Effector memory CD8-positive, alpha-beta T cell (primary cell): ENCODE measurements at regions not wholly inside any gene's neighbourhood (a gene's known extent, or its start where the extent isn't known, plus 50 kb on each side); places are given as distances from the start of the nearest gene placed in this dataset.

Experiments used
- ATAC-seq: fragments of 150-1000 bp; cut with Tn5 transposase; replicated peaks from 2 replicates; pipeline ENCODE4 v1.10.0; 2021; ENCODE audit warnings: mild to moderate bottlenecking, moderate library complexity
- DNase-seq, 3 experiments: peaks; one replicate each; pipeline ENCODE4 v3.0.0; 2021
- H3K27ac Mint-ChIP-seq, 2 donors: one replicate each; pipeline ENCODE4 v1.8.0; 2022; ENCODE audit warnings: mild to moderate bottlenecking in 2 of 2, mixed read lengths in 2 of 2, moderate library complexity in 2 of 2
- H3K27me3 Mint-ChIP-seq, 2 donors: one replicate each; pipeline ENCODE4 v1.8.0; 2022; ENCODE audit warnings: mixed read lengths in 2 of 2
- H3K36me3 Mint-ChIP-seq: one replicate; pipeline ENCODE4 v1.8.0; 2022; ENCODE audit warnings: mild to moderate bottlenecking, moderate library complexity, mixed read lengths; ENCODE audit not compliant: insufficient read depth
- H3K4me1 Mint-ChIP-seq, 2 donors: one replicate each; pipeline ENCODE4 v1.8.0; 2022; ENCODE audit warnings: low read depth in 2 of 2, mixed read lengths in 2 of 2
- H3K4me3 Mint-ChIP-seq, 2 donors: one replicate each; pipeline ENCODE4 v1.8.0; 2022; ENCODE audit warnings: mild to moderate bottlenecking in 2 of 2, mixed read lengths in 2 of 2, moderate library complexity in 2 of 2
- H3K9me3 Mint-ChIP-seq, 2 donors: one replicate each; pipeline ENCODE4 v1.8.0; 2022; ENCODE audit warnings: mixed read lengths in 2 of 2

GRCh38 chr5:92749943-92750342, 831.1 kb downstream of the NR2F1-AS1 start:
- H3K4me3 Mint-ChIP-seq, result no peak overlapping the region
- H3K27me3 Mint-ChIP-seq, result no peaks in the 10 kb centered on the region
- DNase-seq (no peak), ATAC-seq (no peak)
- H3K36me3 Mint-ChIP-seq, result no peaks in the 10 kb centered on the region
- H3K4me1 Mint-ChIP-seq, result no peaks in the 10 kb centered on the region
- H3K9me3 Mint-ChIP-seq, result peaks cover 4 to 7% of the 10 kb centered on the region in 2 donors
- H3K27ac Mint-ChIP-seq, result no peak overlapping the region

- no peak for ATAC-seq
- Mint-ChIP-seq H3K36me3 (no peaks in the 10 kb centered on the region), H3K27me3 (no peaks in the 10 kb centered on the region), H3K4me1 (no peaks in the 10 kb centered on the region), H3K4me3 (no peak overlapping the region), H3K27ac (no peak overlapping the region), H3K9me3 (peaks cover 0 to 3% of the 10 kb centered on the region in 2 donors)
- DNase-seq, result no peak
Observed at GRCh38 chr5:92748072-92748676, 832.8 kb downstream of the NR2F1-AS1 start.

- H3K9me3 Mint-ChIP-seq, result peaks cover 1 to 6% of the 10 kb centered on the region in 2 donors
- DNase-seq (no peak), ATAC-seq (no peak)
- no peaks in the 10 kb centered on the region for H3K4me1 Mint-ChIP-seq
- H3K27ac Mint-ChIP-seq, result no peak overlapping the region
- no peaks in the 10 kb centered on the region for H3K27me3 Mint-ChIP-seq
- no peaks in the 10 kb centered on the region for H3K36me3 Mint-ChIP-seq
- no peak overlapping the region for H3K4me3 Mint-ChIP-seq
Observed at GRCh38 chr5:92741906-92742305, 839.1 kb downstream of the NR2F1-AS1 start.

DNA sequence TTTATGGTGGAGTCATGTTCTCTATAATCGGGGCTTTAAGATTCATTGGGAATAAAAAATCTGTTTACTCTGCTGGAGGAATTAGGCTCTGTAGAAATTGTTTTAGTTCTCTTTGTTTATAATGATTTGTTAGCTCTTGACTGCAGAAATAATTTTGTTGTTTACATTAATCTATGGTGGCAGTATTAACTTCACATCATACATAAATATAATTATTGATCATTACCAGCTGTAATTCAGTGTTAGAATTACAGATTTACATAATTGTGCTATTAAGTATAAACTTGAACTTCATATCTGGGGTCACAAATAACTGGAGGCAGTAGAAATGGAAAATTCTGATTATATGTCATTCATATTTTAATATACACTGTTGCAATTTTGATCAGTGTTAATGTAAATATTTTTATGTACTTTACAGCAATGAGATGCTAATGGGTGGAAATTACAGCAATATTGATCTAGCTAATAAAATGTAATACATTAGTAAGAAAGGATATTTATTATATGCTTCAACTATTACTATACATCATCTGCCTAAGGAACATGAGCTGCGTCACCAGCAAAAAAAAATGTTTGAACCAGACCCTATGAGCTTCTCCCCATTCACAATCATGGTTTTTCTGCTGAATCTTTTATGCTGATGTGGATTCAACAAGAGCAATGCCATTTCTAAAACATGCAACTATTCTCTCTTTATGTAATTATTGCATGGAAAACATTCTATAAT, 846.6 kb downstream of the NR2F1-AS1 start:
- Mint-ChIP-seq H3K27me3 (no peaks in the 10 kb centered on the region), H3K27ac (no peak overlapping the region), H3K9me3 (peaks cover 0 to 14% of the 10 kb centered on the region in 2 donors), H3K4me3 (no peak overlapping the region), H3K36me3 (no peaks in the 10 kb centered on the region), H3K4me1 (no peaks in the 10 kb centered on the region)
- no peak for ATAC-seq
- no peak for DNase-seq

DNA sequence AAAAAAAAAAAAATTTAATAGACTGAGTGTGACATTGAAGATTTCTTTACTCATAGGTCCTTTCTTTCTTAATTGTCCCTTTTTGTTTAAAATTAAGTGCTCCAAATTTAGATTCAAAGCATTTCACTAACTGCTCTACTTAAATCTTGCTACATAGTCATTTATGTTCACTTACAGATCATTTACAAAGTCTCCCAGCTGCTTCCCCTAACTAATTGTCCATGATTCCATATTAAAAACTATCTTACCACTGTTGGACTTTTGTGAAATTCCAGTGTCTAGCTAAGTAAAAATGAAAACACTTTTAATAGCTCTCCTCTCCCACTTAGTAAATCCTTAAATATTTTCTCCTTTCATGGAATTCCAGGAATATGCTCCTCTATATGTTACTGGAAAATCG, 850.5 kb downstream of the NR2F1-AS1 start:
- ATAC-seq (no peak), DNase-seq (no peak)
- no peak overlapping the region for H3K4me3 Mint-ChIP-seq
- H3K36me3 Mint-ChIP-seq, result no peaks in the 10 kb centered on the region
- no peaks in the 10 kb centered on the region for H3K4me1 Mint-ChIP-seq
- H3K9me3 Mint-ChIP-seq, result peaks cover 0 to 2% of the 10 kb centered on the region in 2 donors
- H3K27ac Mint-ChIP-seq, result no peak overlapping the region
- no peaks in the 10 kb centered on the region for H3K27me3 Mint-ChIP-seq

- Mint-ChIP-seq H3K27me3 (no peaks in the 10 kb centered on the region), H3K36me3 (no peaks in the 10 kb centered on the region), H3K4me3 (no peak overlapping the region), H3K27ac (no peak overlapping the region), H3K4me1 (no peaks in the 10 kb centered on the region), H3K9me3 (peaks cover 4 to 7% of the 10 kb centered on the region in 2 donors)
- DNase-seq (no peak), ATAC-seq (no peak)
Observed at GRCh38 chr5:92729088-92729487, 851.9 kb downstream of the NR2F1-AS1 start.

DNA sequence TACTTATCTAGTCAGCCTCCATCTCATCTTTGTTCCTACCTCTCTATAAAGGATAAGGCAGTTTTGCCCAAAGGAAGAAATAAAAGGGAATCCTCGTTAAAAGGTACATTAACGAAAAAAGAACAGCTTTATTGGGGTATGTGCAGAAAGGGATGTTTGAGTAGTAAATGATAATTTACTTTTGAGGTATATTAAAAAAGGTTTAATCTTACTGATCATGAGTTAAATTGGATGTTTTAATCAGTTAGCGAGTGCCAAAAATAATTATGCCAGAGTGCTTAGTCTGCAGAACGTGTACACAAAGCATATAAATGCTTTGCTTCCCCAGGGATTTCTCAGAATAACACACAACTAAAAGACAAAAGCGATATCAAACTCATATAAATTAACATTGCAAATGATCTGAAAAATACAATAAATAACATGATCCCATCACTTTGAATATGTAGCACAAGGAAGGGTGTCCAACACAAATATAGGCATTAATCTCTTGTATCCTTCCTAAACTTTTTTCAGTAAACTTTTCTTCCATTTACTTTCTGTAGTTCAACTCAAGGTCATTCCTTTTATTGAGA, 865.0 kb downstream of the NR2F1-AS1 start:
- Mint-ChIP-seq H3K27ac (no peak overlapping the region), H3K27me3 (no peaks in the 10 kb centered on the region), H3K4me3 (no peak overlapping the region), H3K9me3 (peaks cover 0 to 2% of the 10 kb centered on the region in 2 donors), H3K36me3 (no peaks in the 10 kb centered on the region), H3K4me1 (no peaks in the 10 kb centered on the region)
- ATAC-seq (no peak), DNase-seq (no peak)

DNA sequence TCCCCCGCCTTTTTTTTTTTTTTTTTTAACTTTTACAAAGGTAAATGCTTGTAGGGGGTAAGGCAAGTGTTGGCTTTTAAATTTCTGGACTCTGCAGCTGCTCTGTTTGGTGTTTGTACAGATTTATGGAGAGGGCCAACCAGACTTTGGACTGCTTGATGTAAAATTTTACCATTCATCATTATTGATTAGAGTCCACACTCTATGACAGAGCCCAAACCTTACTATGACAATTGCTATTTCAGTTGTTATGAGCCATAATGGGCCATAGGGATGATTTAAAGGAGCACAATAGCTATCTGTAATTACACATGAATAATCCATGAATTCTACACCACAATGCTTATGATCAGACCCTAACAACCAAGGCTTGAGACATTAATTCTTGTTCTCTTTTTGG, 867.2 kb downstream of the NR2F1-AS1 start:
- no peak for ATAC-seq
- no peak for DNase-seq
- Mint-ChIP-seq H3K9me3 (peaks cover 2 to 3% of the 10 kb centered on the region in 2 donors), H3K36me3 (no peaks in the 10 kb centered on the region), H3K4me3 (no peak overlapping the region), H3K27ac (no peak overlapping the region), H3K27me3 (no peaks in the 10 kb centered on the region), H3K4me1 (no peaks in the 10 kb centered on the region)

DNA sequence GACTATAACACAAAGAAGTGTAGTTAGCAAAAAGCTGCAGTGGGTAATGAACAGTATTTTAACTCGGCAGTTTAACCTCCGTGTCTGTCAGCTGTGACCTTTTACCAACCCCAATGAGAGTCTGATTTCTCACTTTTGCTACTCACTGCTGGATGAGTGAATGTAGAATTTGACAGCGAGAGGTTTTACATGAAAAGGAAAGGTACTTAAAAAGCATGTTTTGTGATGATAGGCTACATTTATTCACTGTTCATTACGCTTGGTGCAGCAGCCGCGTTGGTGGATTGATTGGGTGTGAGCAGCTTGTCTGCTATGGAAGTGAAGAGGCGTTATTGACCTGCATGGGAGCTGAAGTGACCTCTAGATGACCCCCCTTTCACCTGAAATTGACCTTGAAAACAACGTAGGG, 867.7 kb downstream of the NR2F1-AS1 start:
- Mint-ChIP-seq H3K4me1 (no peaks in the 10 kb centered on the region), H3K9me3 (peaks cover 6 to 7% of the 10 kb centered on the region in 2 donors), H3K4me3 (no peak overlapping the region), H3K27ac (no peak overlapping the region), H3K27me3 (no peaks in the 10 kb centered on the region), H3K36me3 (no peaks in the 10 kb centered on the region)
- ATAC-seq, result no peak
- DNase-seq, result no peak

GRCh38 chr5:92711956-92712355, 869.1 kb downstream of the NR2F1-AS1 start:
- peaks cover 7% of the 10 kb centered on the region in 2 donors for H3K9me3 Mint-ChIP-seq
- H3K27me3 Mint-ChIP-seq, result no peaks in the 10 kb centered on the region
- no peaks in the 10 kb centered on the region for H3K36me3 Mint-ChIP-seq
- no peak for ATAC-seq
- H3K4me1 Mint-ChIP-seq, result no peaks in the 10 kb centered on the region
- no peak overlapping the region for H3K27ac Mint-ChIP-seq
- no peak overlapping the region for H3K4me3 Mint-ChIP-seq
- no peak for DNase-seq

GRCh38 chr5:92704590-92704989, 876.4 kb downstream of the NR2F1-AS1 start:
- H3K27ac Mint-ChIP-seq, result no peak overlapping the region
- H3K36me3 Mint-ChIP-seq, result no peaks in the 10 kb centered on the region
- ATAC-seq, result no peak

GRCh38 chr5:92703976-92704375, 877.0 kb downstream of the NR2F1-AS1 start:
- H3K27me3 Mint-ChIP-seq, result no peaks in the 10 kb centered on the region
- DNase-seq, result no peak
- H3K4me1 Mint-ChIP-seq, result no peaks in the 10 kb centered on the region
- H3K27ac Mint-ChIP-seq, result no peak overlapping the region
- no peak for ATAC-seq
- H3K36me3 Mint-ChIP-seq, result no peaks in the 10 kb centered on the region
- peaks cover 7 to 8% of the 10 kb centered on the region in 2 donors for H3K9me3 Mint-ChIP-seq
- no peak overlapping the region for H3K4me3 Mint-ChIP-seq

More at GRCh38 chr5:92704590-92704989, 876.4 kb downstream of the NR2F1-AS1 start:
- Mint-ChIP-seq H3K9me3 (peaks cover 7 to 8% of the 10 kb centered on the region in 2 donors), H3K27me3 (no peaks in the 10 kb centered on the region), H3K4me1 (no peaks in the 10 kb centered on the region), H3K4me3 (no peak overlapping the region)
- DNase-seq, result no peak

DNA sequence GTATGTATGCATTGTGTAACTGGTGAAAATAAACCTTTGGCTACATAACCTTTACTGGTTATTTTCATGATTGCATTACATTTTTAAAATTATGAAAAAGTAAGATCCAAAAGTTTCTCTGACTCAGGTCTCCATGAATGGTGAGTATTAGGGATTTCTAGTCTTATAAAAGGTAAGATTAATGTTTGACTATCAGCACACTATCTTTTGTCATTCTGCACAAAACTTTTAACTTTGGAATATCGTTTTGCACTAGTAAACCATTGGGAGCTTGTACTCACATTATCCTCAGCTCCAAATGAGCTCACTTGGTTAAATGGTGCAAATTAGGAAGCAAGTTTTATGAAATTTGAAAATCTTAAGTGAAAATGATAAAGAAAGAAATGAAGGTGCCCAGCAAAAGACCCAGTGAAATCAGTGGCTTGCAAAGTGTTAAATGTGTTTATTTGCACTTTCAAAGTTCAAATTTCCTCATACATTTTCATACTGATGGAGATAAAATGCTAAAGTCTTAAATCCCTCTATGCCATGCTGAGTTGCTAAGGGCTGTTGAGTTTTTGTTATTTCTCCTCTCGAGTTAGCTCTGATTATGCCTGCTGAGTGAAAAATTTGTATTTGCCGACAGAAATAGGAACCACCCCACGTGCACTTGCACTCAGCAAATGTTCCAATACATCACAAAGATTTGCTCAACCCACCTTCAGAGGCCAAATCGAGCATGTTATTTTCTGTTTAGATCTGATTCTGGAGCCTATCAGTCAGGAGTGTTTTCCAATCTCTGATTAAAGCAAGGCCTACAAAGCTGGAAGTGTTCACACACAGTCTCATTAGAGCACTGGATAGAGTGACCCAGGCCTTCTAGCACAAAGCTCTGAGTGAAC, 885.7 kb downstream of the NR2F1-AS1 start:
- no peak overlapping the region for H3K4me3 Mint-ChIP-seq
- ATAC-seq (no peak), DNase-seq (no peak)
- H3K9me3 Mint-ChIP-seq, result peaks cover 0 to 8% of the 10 kb centered on the region in 2 donors
- no peaks in the 10 kb centered on the region for H3K27me3 Mint-ChIP-seq
- H3K4me1 Mint-ChIP-seq, result no peaks in the 10 kb centered on the region
- no peaks in the 10 kb centered on the region for H3K36me3 Mint-ChIP-seq
- no peak overlapping the region for H3K27ac Mint-ChIP-seq
